Transverse colon (tissue), 4 donors: ENCODE measurements at regions not wholly inside any gene's neighbourhood (a gene's known extent, or its start where the extent isn't known, plus 50 kb on each side); places are given as distances from the start of the nearest gene placed in this dataset.

Experiments
- DNase-seq: peaks from one replicate; pipeline ENCODE4 v3.0.0-alpha.2; 2019
- H3K27ac ChIP-seq, 4 donors: fragments of 200-600 bp; sonication (generic); 2 replicates each; pipeline ENCODE4 v1.5.1; 2016 to 2018; ENCODE audit warnings: inconsistent platforms in 4 of 4
- H3K27me3 ChIP-seq: fragments of 200-600 bp; sonication (generic); 2 replicates; pipeline ENCODE4 v1.5.1; 2017; ENCODE audit warnings: inconsistent platforms
- H3K36me3 ChIP-seq, 4 donors: fragments of 200-600 bp; sonication (generic); 2 replicates each; pipeline ENCODE4 v1.5.1; 2017 to 2019; ENCODE audit warnings: inconsistent platforms in 4 of 4
- H3K4me1 ChIP-seq, 4 donors: fragments of 200-600 bp; sonication (generic); 2 replicates each; pipeline ENCODE4 v1.5.1; 2017 to 2020; ENCODE audit warnings: inconsistent platforms in 4 of 4
- H3K4me3 ChIP-seq, 4 donors: fragments of 200-600 bp; sonication (generic); 1 replicate in 1 of 4; 2 replicates in 3 of 4; pipeline versions ENCODE4 v1.5.1 to v1.6.1; 2017 to 2019; ENCODE audit warnings: inconsistent platforms in 4 of 4
- H3K9me3 ChIP-seq, 2 donors: fragments of 200-600 bp; sonication (generic); 2 replicates each; pipeline ENCODE4 v1.5.1; 2017 to 2019; ENCODE audit warnings: inconsistent platforms in 2 of 2
- CTCF ChIP-seq, 5 experiments: fragments of 200-600 bp in 3 of 5; fragments of 450-650 bp in 2 of 5; sonication (generic) in 3 of 5; IDR thresholded peaks; 1 replicate in 2 of 5; 2 replicates in 3 of 5; pipeline ENCODE4 v1.5.1; 2016 to 2017; ENCODE audit warnings: antibody characterized with exemption in 5 of 5, inconsistent platforms in 3 of 5, mild to moderate bottlenecking in 2 of 5, moderate library complexity in 1 of 5
- EP300 ChIP-seq: sonication (generic); formaldehyde crosslinking; IDR thresholded peaks from one replicate; pipeline ENCODE4 v1.6.1; 2017; ENCODE audit warnings: antibody characterized with exemption, low read depth
- POLR2A ChIP-seq: fragments of 450-650 bp; IDR thresholded peaks from one replicate; pipeline ENCODE4 v1.6.1; 2016; ENCODE audit warnings: antibody characterized with exemption, mild to moderate bottlenecking, moderate library complexity
- POLR2AphosphoS5 ChIP-seq, 3 donors: sonication (generic); formaldehyde crosslinking; IDR thresholded peaks; one replicate each; pipeline ENCODE4 v1.6.1; 2016; ENCODE audit warnings: antibody characterized with exemption in 3 of 3
- WGBS, 2 donors: methylation state at CpG; one replicate each; pipeline ENCODE4 v1.1.5; 2018; ENCODE audit warnings: low coverage in 1 of 2; 5-methylcytosine and 5-hydroxymethylcytosine counted together
- in situ Hi-C, 4 donors: fragments of 200-750 bp; cut with MboI; loops; one replicate each; pipeline versions ENCODE4 v1.15.0 to v1.15.1; 2017; ENCODE audit warnings: low sequenced_read_pairs in 3 of 4, low pct_ligation_motif_present in 1 of 4, low pct_unique_long_range_greater_than_20kb in 1 of 4
- intact Hi-C: fragments of 100-400 bp; cut with DNase I; formaldehyde crosslinking; loops from one replicate; pipeline ENCODE4 v1.15.1; 2023; ENCODE audit warnings: low total_unique reads
- small RNA-seq, 4 donors: library from RNA; depleted of rRNA; stranded (forward); fragments of <200 nt; gene quantifications; one replicate each; pipeline ENCODE3, GENCODE V24; 2016

GRCh38 chr12:58977476-58977875 lies 57.2 kb upstream of the LRIG3 start:
- Histone ChIP-seq H3K9me3 (no peaks in the 10 kb centered on the region), H3K27ac (no peak overlapping the region), H3K36me3 (no peaks in the 10 kb centered on the region), H3K4me1 (no peaks in the 10 kb centered on the region), H3K4me3 (no peak overlapping the region), H3K27me3 (no peaks in the 10 kb centered on the region)
- intact Hi-C loops (no loop called here), in situ Hi-C loops (no loop called here)
- WGBS, 2 donors: 68 to 100% methylated on average over 2 to 4 of the region's 4 CpGs
- TF ChIP-seq CTCF (IDR thresholded peaks at IDR 0.05) (no peak), POLR2AphosphoS5 (IDR thresholded peaks at IDR 0.05) (no peak), EP300 (no peak), POLR2A (no peak)
- no peak for DNase-seq

GRCh38 chr12:58976146-58976545 lies 55.8 kb upstream of the LRIG3 start:
- TF ChIP-seq CTCF (IDR thresholded peaks at IDR 0.05) (no peak), EP300 (no peak), POLR2AphosphoS5 (IDR thresholded peaks at IDR 0.05) (no peak), POLR2A (no peak)
- DNase-seq: no peak
- in situ Hi-C loops: no loop called here
- H3K4me3 ChIP-seq: no peak overlapping the region
- no peaks in the 10 kb centered on the region for H3K4me1 ChIP-seq
- intact Hi-C loops: no loop called here
- no peak overlapping the region for H3K27ac ChIP-seq
- H3K36me3 ChIP-seq: no peaks in the 10 kb centered on the region
- H3K27me3 ChIP-seq: no peaks in the 10 kb centered on the region
- H3K9me3 ChIP-seq: no peaks in the 10 kb centered on the region
- 91% methylated on average over 2 of the region's 2 CpGs; no CpG with 5 or more reads in 1 of the 2 donors for WGBS, 2 donors

Small RNA genes lying in the stretch of these regions (small RNA-seq; reads per million reads assigned to genes)
- gene RNU6-279P (0 reads per million in 4 donors), gene RNU6-871P (0 reads per million in 4 donors)
